Neuronal stem cell (in vitro differentiated cells): ENCODE measurements at regions not wholly inside any gene's neighbourhood (a gene's known extent, or its start where the extent isn't known, plus 50 kb on each side); places are given as distances from the start of the nearest gene placed in this dataset.

Source experiments
- DNase-seq: peaks from one replicate; pipeline ENCODE4 v3.0.0-alpha.2; 2013; ENCODE audit warnings: low spot score
- H2AFZ ChIP-seq: one replicate; pipeline ENCODE4 v1.6.1; 2013; ENCODE audit warnings: mild to moderate bottlenecking, low read length, inconsistent platforms
- H2AK5ac ChIP-seq: 2 replicates; pipeline ENCODE4 v1.6.1; 2013; ENCODE audit warnings: low read depth, mild to moderate bottlenecking, inconsistent platforms, low read length, moderate library complexity, mixed read lengths
- H2BK120ac ChIP-seq: 2 replicates; pipeline ENCODE4 v1.6.1; 2013; ENCODE audit warnings: low read depth, mild to moderate bottlenecking, inconsistent platforms, low read length, moderate library complexity, mixed read lengths
- H2BK12ac ChIP-seq: one replicate; pipeline ENCODE4 v1.6.1; 2013; ENCODE audit warnings: low read length, inconsistent platforms
- H2BK15ac ChIP-seq: 2 replicates; pipeline ENCODE4 v1.6.1; 2013; ENCODE audit warnings: mild to moderate bottlenecking, low read length, inconsistent platforms, mixed read lengths
- H2BK5ac ChIP-seq: one replicate; pipeline ENCODE4 v1.6.1; 2013; ENCODE audit warnings: inconsistent platforms, mild to moderate bottlenecking, low read length, moderate library complexity
- H3K14ac ChIP-seq: one replicate; pipeline ENCODE4 v1.6.1; 2013; ENCODE audit warnings: low read length, inconsistent platforms
- H3K18ac ChIP-seq: 2 replicates; pipeline ENCODE4 v1.6.1; 2013; ENCODE audit warnings: low read length, inconsistent platforms
- H3K23ac ChIP-seq: 2 replicates; pipeline ENCODE4 v1.6.1; 2013; ENCODE audit warnings: low read depth, mild to moderate bottlenecking, mixed read lengths, low read length, inconsistent platforms; ENCODE audit not compliant: poor library complexity
- H3K27ac ChIP-seq: replicated peaks from 3 replicates; pipeline ENCODE4 v1.5.1; 2013; ENCODE audit warnings: low read length, inconsistent platforms
- H3K27me3 ChIP-seq, 3 experiments: 2 replicates each; pipeline ENCODE4 v1.6.1; 2013; ENCODE audit warnings: low read length in 3 of 3, mild to moderate bottlenecking in 2 of 3, inconsistent platforms in 1 of 3, low read depth in 1 of 3, mixed read lengths in 1 of 3, moderate library complexity in 1 of 3; ENCODE audit not compliant: control insufficient read depth in 3 of 3, insufficient read depth in 3 of 3
- H3K36me3 ChIP-seq, 2 donors: replicated peaks in 1 of 2; 2 replicates each; pipeline ENCODE4 v1.6.1; 2013; ENCODE audit warnings: low read length in 2 of 2; ENCODE audit not compliant: control insufficient read depth in 2 of 2, insufficient read depth in 2 of 2
- H3K4ac ChIP-seq: 2 replicates; pipeline ENCODE4 v1.6.1; 2013; ENCODE audit warnings: inconsistent platforms, mild to moderate bottlenecking, low read length, moderate library complexity
- H3K4me1 ChIP-seq, 2 donors: 1 replicate in 1 of 2; 2 replicates in 1 of 2; pipeline ENCODE4 v1.6.1; 2013; ENCODE audit warnings: low read length in 2 of 2, low read depth in 1 of 2; ENCODE audit not compliant: control insufficient read depth in 2 of 2, insufficient read depth in 1 of 2
- H3K4me2 ChIP-seq: one replicate; pipeline ENCODE4 v1.6.1; 2013; ENCODE audit warnings: mild to moderate bottlenecking, low read length, inconsistent platforms; ENCODE audit not compliant: insufficient read depth, poor library complexity, severe bottlenecking
- H3K4me3 ChIP-seq, 2 donors: 2 replicates each; pipeline ENCODE4 v1.5.1; 2013; ENCODE audit warnings: low read length in 2 of 2, mild to moderate bottlenecking in 2 of 2, inconsistent platforms in 1 of 2, moderate library complexity in 1 of 2
- H3K79me1 ChIP-seq: one replicate; pipeline ENCODE4 v1.6.1; 2013; ENCODE audit warnings: low read depth, mild to moderate bottlenecking, inconsistent platforms, low read length, moderate library complexity
- H3K9ac ChIP-seq: one replicate; pipeline ENCODE4 v1.6.1; 2013; ENCODE audit warnings: mild to moderate bottlenecking, low read depth, low read length, inconsistent platforms; ENCODE audit not compliant: poor library complexity
- H3K9me3 ChIP-seq, 2 donors: replicated peaks in 1 of 2; 2 replicates each; pipeline versions ENCODE3 to v1.6.1; 2013; ENCODE audit warnings: low read length in 2 of 2, mild to moderate bottlenecking in 2 of 2, inconsistent platforms in 1 of 2, low read depth in 1 of 2, mixed read lengths in 1 of 2, moderate library complexity in 1 of 2; ENCODE audit not compliant: control insufficient read depth in 2 of 2, insufficient read depth in 1 of 2
- H4K8ac ChIP-seq: one replicate; pipeline ENCODE4 v1.6.1; 2013; ENCODE audit warnings: low read depth, mild to moderate bottlenecking, inconsistent platforms, low read length, moderate library complexity
- H4K91ac ChIP-seq: one replicate; pipeline ENCODE4 v1.6.1; 2013; ENCODE audit warnings: low read length, low read depth, mild to moderate bottlenecking, inconsistent platforms; ENCODE audit not compliant: poor library complexity
- WGBS, 2 donors: extraction: QIAGEN DNeasy Blood & Tissue Kit; methylation state at CpG; one replicate each; pipeline ENCODE4 v1.1.7; 2013; ENCODE audit warnings: missing lambda C conversion rate in 2 of 2, mixed read lengths in 1 of 2; ENCODE audit not compliant: insufficient read length in 2 of 2, insufficient replicate concordance in 1 of 2; ENCODE audit errors: extremely low coverage in 2 of 2; 5-methylcytosine and 5-hydroxymethylcytosine counted together

- H2BK15ac ChIP-seq: no peak overlapping the region
- no peak overlapping the region for H3K9ac ChIP-seq
- H3K23ac ChIP-seq: no peak overlapping the region
- no peak for DNase-seq
- no peak overlapping the region for H3K4ac ChIP-seq
- H3K4me1 ChIP-seq: no peaks in the 10 kb centered on the region
- H4K91ac ChIP-seq: no peak overlapping the region
- WGBS, 2 donors: no CpG with 5 or more reads among the region's 2 CpGs
- no peak overlapping the region for H2AK5ac ChIP-seq
- H2BK12ac ChIP-seq: no peak overlapping the region
- no peak overlapping the region for H4K8ac ChIP-seq
- H3K4me3 ChIP-seq: no peak overlapping the region
- no peak overlapping the region for H2BK5ac ChIP-seq
- H2BK120ac ChIP-seq: no peak overlapping the region
- H3K79me1 ChIP-seq: no peaks in the 10 kb centered on the region
- no peaks in the 10 kb centered on the region for H3K36me3 ChIP-seq
- H2AFZ ChIP-seq: no peak overlapping the region
- no peaks in the 10 kb centered on the region for H3K9me3 ChIP-seq
- H3K18ac ChIP-seq: no peak overlapping the region
- H3K4me2 ChIP-seq: no peak overlapping the region
- H3K27me3 ChIP-seq: no peaks in the 10 kb centered on the region
- H3K27ac ChIP-seq: no peak overlapping the region
- no peak overlapping the region for H3K14ac ChIP-seq
These were observed 1639.5 kb downstream of the SI start for GRCh38 chr3:163438760-163439159.

GRCh38 chr3:163422671-163423070 lies 1655.6 kb downstream of the SI start:
- WGBS, 2 donors: no CpG with 5 or more reads among the region's 3 CpGs
- DNase-seq: no peak

GRCh38 chr3:163391407-163392181 lies 1686.7 kb downstream of the SI start:
- Histone ChIP-seq H2AFZ (no peak overlapping the region), H2AK5ac (no peak overlapping the region), H3K36me3 (no peaks in the 10 kb centered on the region), H2BK12ac (no peak overlapping the region), H3K14ac (no peak overlapping the region), H3K79me1 (no peaks in the 10 kb centered on the region), H2BK15ac (no peak overlapping the region), H3K4me1 (no peaks in the 10 kb centered on the region), H4K91ac (no peak overlapping the region), H3K9me3 (no peaks in the 10 kb centered on the region), H3K18ac (no peak overlapping the region), H4K8ac (no peak overlapping the region), H3K9ac (no peak overlapping the region), H3K23ac (no peak overlapping the region), H2BK120ac (no peak overlapping the region), H3K27ac (no peak overlapping the region), H2BK5ac (no peak overlapping the region), H3K4me2 (no peak overlapping the region), H3K27me3 (no peaks in the 10 kb centered on the region), H3K4me3 (no peak overlapping the region), H3K4ac (no peak overlapping the region)
- WGBS, 2 donors: no CpG with 5 or more reads among the region's 3 CpGs
- no peak for DNase-seq

More at GRCh38 chr3:163422671-163423070, 1655.6 kb downstream of the SI start:
- no peak overlapping the region for H2AK5ac ChIP-seq
- H3K27me3 ChIP-seq: no peaks in the 10 kb centered on the region
- H2BK15ac ChIP-seq: no peak overlapping the region
- no peak overlapping the region for H2BK5ac ChIP-seq
- no peak overlapping the region for H3K14ac ChIP-seq
- no peak overlapping the region for H4K8ac ChIP-seq
- no peak overlapping the region for H4K91ac ChIP-seq
- no peak overlapping the region for H3K27ac ChIP-seq
- H3K4ac ChIP-seq: no peak overlapping the region
- H3K79me1 ChIP-seq: no peaks in the 10 kb centered on the region
- no peaks in the 10 kb centered on the region for H3K4me1 ChIP-seq
- H3K4me2 ChIP-seq: no peak overlapping the region
- H3K23ac ChIP-seq: no peak overlapping the region
- no peaks in the 10 kb centered on the region for H3K9me3 ChIP-seq
- no peak overlapping the region for H3K4me3 ChIP-seq
- H2AFZ ChIP-seq: no peak overlapping the region
- no peak overlapping the region for H2BK120ac ChIP-seq
- peak overlapping the region; percentile 15 for H3K18ac ChIP-seq
- H3K9ac ChIP-seq: no peak overlapping the region
- no peak overlapping the region for H2BK12ac ChIP-seq
- no peaks in the 10 kb centered on the region for H3K36me3 ChIP-seq

GRCh38 chr3:163384383-163384782 lies 1693.9 kb downstream of the SI start:
- Histone ChIP-seq H3K9me3 (no peaks in the 10 kb centered on the region), H2BK120ac (no peak overlapping the region), H3K4ac (no peak overlapping the region), H3K36me3 (no peaks in the 10 kb centered on the region), H3K4me3 (no peak overlapping the region), H3K4me2 (no peak overlapping the region), H3K27me3 (no peaks in the 10 kb centered on the region), H3K27ac (no peak overlapping the region), H3K4me1 (no peaks in the 10 kb centered on the region), H4K91ac (no peak overlapping the region), H4K8ac (no peak overlapping the region), H2BK15ac (no peak overlapping the region), H3K14ac (no peak overlapping the region), H3K23ac (no peak overlapping the region), H3K79me1 (no peaks in the 10 kb centered on the region), H3K18ac (no peak overlapping the region), H3K9ac (no peak overlapping the region), H2AFZ (no peak overlapping the region), H2BK5ac (no peak overlapping the region), H2BK12ac (no peak overlapping the region), H2AK5ac (no peak overlapping the region)
- WGBS, 2 donors: no CpG with 5 or more reads among the region's 1 CpG
- no peak for DNase-seq
